ENCODE measurements at regions not wholly inside any gene's neighbourhood (a gene's known extent, or its start where the extent isn't known, plus 50 kb on each side); places are given as distances from the start of the nearest gene placed in this dataset.
"Not testable (repeated sequence)": the region's sequence is repeated elsewhere in the genome, so short reads cannot be mapped to it uniquely, and the experiment has no call there.

DNA sequence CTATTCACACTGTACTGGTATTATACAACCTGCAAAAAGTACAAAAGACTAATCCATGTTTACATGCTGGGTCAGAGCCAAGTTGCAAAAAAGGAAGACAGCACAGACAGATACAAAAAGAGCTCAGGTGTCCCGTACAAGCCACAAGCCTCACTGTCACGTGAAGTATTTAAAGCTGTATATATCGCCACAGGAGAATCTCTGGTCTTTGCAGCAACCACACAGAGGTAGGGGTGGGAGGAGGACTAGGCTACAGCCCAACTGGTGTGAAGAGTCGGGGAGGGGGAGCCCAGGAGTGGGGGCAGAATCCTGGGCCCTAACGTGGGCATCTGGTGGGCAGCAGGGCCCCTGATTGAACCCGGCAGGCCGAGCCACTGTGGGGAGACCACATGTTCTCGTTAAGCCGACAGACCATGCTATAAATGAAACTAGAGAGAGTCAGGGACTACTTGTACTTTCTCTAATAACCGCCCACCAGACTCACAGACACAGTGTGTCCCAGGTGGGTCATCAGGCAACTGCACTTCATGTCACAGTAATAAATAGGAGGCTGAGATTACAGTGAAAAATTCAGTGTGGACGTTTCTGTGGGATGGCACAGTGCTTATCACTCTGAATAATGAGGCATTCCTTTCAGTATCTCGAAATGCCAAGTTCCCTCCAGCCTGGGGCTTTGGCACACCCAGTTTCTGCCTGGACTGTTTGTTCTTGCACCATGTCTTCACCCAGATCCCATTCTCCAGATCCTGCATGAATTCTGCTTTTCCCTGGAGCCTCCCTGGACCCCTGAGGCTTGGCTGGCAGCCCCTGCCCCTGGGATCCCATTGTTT is 79.3 kb upstream of the SH3PXD2B start:
- H3K27ac ChIP-seq (ENCODE audit: low read depth, low read length) = no peak overlapping the region
- H3K9ac ChIP-seq (ENCODE audit: low read depth, low read length) = no peak overlapping the region
- H3K4me3 ChIP-seq (ENCODE audit: low read length) = no peak overlapping the region
- H3K27me3 ChIP-seq (ENCODE audit: insufficient read depth, low read length) = no peaks in the 10 kb centered on the region
- WGBS = 90% methylated on average over 12 of the region's 12 CpGs
- 0 out of 2 replicates have a peak, but pooled peaks cover 4% of the 10 kb centered on the region for H3K9me3 ChIP-seq (ENCODE audit: insufficient read depth, low read depth, low read length)
- no peaks in the 10 kb centered on the region for H3K4me1 ChIP-seq (ENCODE audit: insufficient read depth, low read length)
- no peaks in the 10 kb centered on the region for H3K36me3 ChIP-seq (ENCODE audit: insufficient read depth, low read length)

DNA sequence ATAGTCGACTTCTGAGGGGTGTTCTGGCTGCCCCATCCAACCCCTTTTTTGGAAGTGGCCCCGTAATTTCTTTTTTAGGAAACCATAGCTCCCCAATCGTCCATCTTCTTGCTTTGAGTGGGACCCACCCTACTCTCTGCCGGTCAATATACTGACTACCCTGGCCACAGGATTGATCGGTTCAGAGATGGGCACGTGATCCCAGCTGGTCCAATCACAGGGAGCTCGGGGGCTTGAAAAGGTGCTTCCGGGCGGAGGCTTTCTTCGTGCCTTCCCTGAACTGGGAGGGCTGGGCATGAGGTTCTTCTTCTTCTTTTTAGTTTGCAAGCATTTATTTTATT is 78.7 kb upstream of the SH3PXD2B start:
- H3K27ac ChIP-seq (ENCODE audit: low read depth, low read length) = no peak overlapping the region
- H3K4me1 ChIP-seq (ENCODE audit: insufficient read depth, low read length) = no peaks in the 10 kb centered on the region
- 0 out of 2 replicates have a peak, but pooled peaks cover 4% of the 10 kb centered on the region for H3K9me3 ChIP-seq (ENCODE audit: insufficient read depth, low read depth, low read length)
- H3K27me3 ChIP-seq (ENCODE audit: insufficient read depth, low read length) = no peaks in the 10 kb centered on the region
- H3K4me3 ChIP-seq (ENCODE audit: low read length) = no peak overlapping the region
- no peaks in the 10 kb centered on the region for H3K36me3 ChIP-seq (ENCODE audit: insufficient read depth, low read length)
- no peak overlapping the region for H3K9ac ChIP-seq (ENCODE audit: low read depth, low read length)
- 86% methylated on average over 10 of the region's 10 CpGs for WGBS

- H3K4me3 ChIP-seq (ENCODE audit: low read length); H3K27me3 ChIP-seq (ENCODE audit: insufficient read depth, low read length); H3K4me1 ChIP-seq (ENCODE audit: insufficient read depth, low read length); H3K27ac ChIP-seq (ENCODE audit: low read depth, low read length); H3K9me3 ChIP-seq (ENCODE audit: insufficient read depth, low read depth, low read length); H3K36me3 ChIP-seq (ENCODE audit: insufficient read depth, low read length); H3K9ac ChIP-seq (ENCODE audit: low read depth, low read length): not testable (repeated sequence)
- WGBS = 87% methylated on average over 7 of the region's 8 CpGs
These were observed 78.1 kb upstream of the SH3PXD2B start for GRCh38 chr5:172532439-172532838.

DNA sequence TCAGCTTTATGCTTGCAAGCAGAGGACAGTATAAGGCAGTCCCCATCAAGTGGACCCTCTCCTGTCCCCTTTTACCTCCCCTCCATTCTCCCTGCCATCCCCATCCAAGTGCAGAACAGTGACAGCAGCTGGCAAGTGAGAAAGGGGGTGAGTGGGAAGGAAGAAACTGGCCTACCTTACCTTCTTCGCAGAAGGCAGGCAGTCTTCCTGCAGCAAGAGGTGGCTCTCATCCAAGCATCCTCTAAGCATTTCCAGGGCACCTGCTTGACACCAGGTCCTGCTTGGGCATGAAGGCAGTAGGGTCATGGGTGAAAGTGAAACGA is 77.3 kb upstream of the SH3PXD2B start:
- H3K9me3 ChIP-seq (ENCODE audit: insufficient read depth, low read depth, low read length) = no peaks in the 10 kb centered on the region
- H3K9ac ChIP-seq (ENCODE audit: low read depth, low read length) = no peak overlapping the region
- WGBS = 85% methylated on average over 2 of the region's 2 CpGs
- no peak overlapping the region for H3K27ac ChIP-seq (ENCODE audit: low read depth, low read length)
- no peak overlapping the region for H3K4me3 ChIP-seq (ENCODE audit: low read length)
- no peaks in the 10 kb centered on the region for H3K4me1 ChIP-seq (ENCODE audit: insufficient read depth, low read length)
- no peaks in the 10 kb centered on the region for H3K36me3 ChIP-seq (ENCODE audit: insufficient read depth, low read length)
- no peaks in the 10 kb centered on the region for H3K27me3 ChIP-seq (ENCODE audit: insufficient read depth, low read length)

- no peaks in the 10 kb centered on the region for H3K27me3 ChIP-seq (ENCODE audit: insufficient read depth, low read length)
These were observed 76.8 kb upstream of the SH3PXD2B start for GRCh38 chr5:172530878-172531703.

GRCh38 chr5:172530406-172530805 is 76.1 kb upstream of the SH3PXD2B start:
- H3K9ac ChIP-seq (ENCODE audit: low read depth, low read length) = no peak overlapping the region
- no peaks in the 10 kb centered on the region for H3K36me3 ChIP-seq (ENCODE audit: insufficient read depth, low read length)
- H3K9me3 ChIP-seq (ENCODE audit: insufficient read depth, low read depth, low read length) = no peaks in the 10 kb centered on the region
- no peaks in the 10 kb centered on the region for H3K27me3 ChIP-seq (ENCODE audit: insufficient read depth, low read length)
- H3K27ac ChIP-seq (ENCODE audit: low read depth, low read length) = no peak overlapping the region
- 95% methylated on average over 8 of the region's 8 CpGs for WGBS
- no peak overlapping the region for H3K4me3 ChIP-seq (ENCODE audit: low read length)
- H3K4me1 ChIP-seq (ENCODE audit: insufficient read depth, low read length) = no peaks in the 10 kb centered on the region

More at GRCh38 chr5:172530878-172531703, 76.8 kb upstream of the SH3PXD2B start:
- 93% methylated on average over 13 of the region's 13 CpGs for WGBS
- Histone ChIP-seq H3K36me3 (ENCODE audit: insufficient read depth, low read length) (no peaks in the 10 kb centered on the region), H3K4me1 (ENCODE audit: insufficient read depth, low read length) (no peaks in the 10 kb centered on the region), H3K4me3 (ENCODE audit: low read length) (no peak overlapping the region), H3K9ac (ENCODE audit: low read depth, low read length) (no peak overlapping the region), H3K27ac (ENCODE audit: low read depth, low read length) (no peak overlapping the region), H3K9me3 (ENCODE audit: insufficient read depth, low read depth, low read length) (no peaks in the 10 kb centered on the region)

- Histone ChIP-seq H3K9me3 (ENCODE audit: insufficient read depth, low read depth, low read length) (no peaks in the 10 kb centered on the region), H3K27me3 (ENCODE audit: insufficient read depth, low read length) (no peaks in the 10 kb centered on the region), H3K36me3 (ENCODE audit: insufficient read depth, low read length) (no peaks in the 10 kb centered on the region), H3K4me3 (ENCODE audit: low read length) (no peak overlapping the region), H3K9ac (ENCODE audit: low read depth, low read length) (no peak overlapping the region), H3K27ac (ENCODE audit: low read depth, low read length) (no peak overlapping the region), H3K4me1 (ENCODE audit: insufficient read depth, low read length) (no peaks in the 10 kb centered on the region)
- WGBS = 81% methylated on average over 3 of the region's 3 CpGs
These were observed 75.6 kb upstream of the SH3PXD2B start for GRCh38 chr5:172529896-172530295.

- H3K27ac ChIP-seq (ENCODE audit: low read depth, low read length) = no peak overlapping the region
- H3K4me1 ChIP-seq (ENCODE audit: insufficient read depth, low read length) = no peaks in the 10 kb centered on the region
- no peaks in the 10 kb centered on the region for H3K27me3 ChIP-seq (ENCODE audit: insufficient read depth, low read length)
- H3K9ac ChIP-seq (ENCODE audit: low read depth, low read length) = no peak overlapping the region
- WGBS = 81% methylated on average over 3 of the region's 3 CpGs
- H3K4me3 ChIP-seq (ENCODE audit: low read length) = no peak overlapping the region
- H3K36me3 ChIP-seq (ENCODE audit: insufficient read depth, low read length) = no peaks in the 10 kb centered on the region
- H3K9me3 ChIP-seq (ENCODE audit: insufficient read depth, low read depth, low read length) = no peaks in the 10 kb centered on the region
These were observed 74.1 kb upstream of the SH3PXD2B start for GRCh38 chr5:172528440-172528839.

GRCh38 chr5:172527559-172527958 is 73.2 kb upstream of the SH3PXD2B start:
- no peak overlapping the region for H3K27ac ChIP-seq (ENCODE audit: low read depth, low read length)
- no peaks in the 10 kb centered on the region for H3K4me1 ChIP-seq (ENCODE audit: insufficient read depth, low read length)
- H3K9ac ChIP-seq (ENCODE audit: low read depth, low read length) = no peak overlapping the region
- H3K36me3 ChIP-seq (ENCODE audit: insufficient read depth, low read length) = no peaks in the 10 kb centered on the region
- H3K4me3 ChIP-seq (ENCODE audit: low read length) = no peak overlapping the region
- WGBS = 97% methylated on average over 4 of the region's 4 CpGs
- no peaks in the 10 kb centered on the region for H3K27me3 ChIP-seq (ENCODE audit: insufficient read depth, low read length)
- H3K9me3 ChIP-seq (ENCODE audit: insufficient read depth, low read depth, low read length) = no peaks in the 10 kb centered on the region

DNA sequence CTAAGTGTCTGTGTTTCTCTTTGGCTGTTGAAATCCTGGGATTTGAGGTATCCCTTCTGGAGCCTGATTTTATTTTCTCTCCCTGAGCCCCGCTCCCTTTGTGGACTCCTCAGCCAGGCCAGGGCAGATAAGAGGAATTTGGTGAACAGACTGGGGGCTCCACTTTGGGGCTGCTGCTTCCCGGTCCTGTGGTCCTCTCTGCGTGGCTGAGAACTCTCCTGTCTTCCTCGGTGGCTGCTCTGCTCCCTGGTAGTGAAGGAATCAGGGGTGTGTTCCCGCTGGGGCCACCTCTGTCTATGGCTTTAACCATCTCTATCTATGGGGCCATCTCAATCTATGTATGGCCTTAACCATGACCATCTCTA is 71.7 kb upstream of the SH3PXD2B start:
- Histone ChIP-seq H3K9me3 (ENCODE audit: insufficient read depth, low read depth, low read length) (peaks cover 7% of the 10 kb centered on the region), H3K36me3 (ENCODE audit: insufficient read depth, low read length) (no peaks in the 10 kb centered on the region), H3K27ac (ENCODE audit: low read depth, low read length) (no peak overlapping the region), H3K4me3 (ENCODE audit: low read length) (no peak overlapping the region), H3K4me1 (ENCODE audit: insufficient read depth, low read length) (no peaks in the 10 kb centered on the region), H3K27me3 (ENCODE audit: insufficient read depth, low read length) (no peaks in the 10 kb centered on the region), H3K9ac (ENCODE audit: low read depth, low read length) (no peak overlapping the region)
- 75% methylated on average over 5 of the region's 5 CpGs for WGBS

DNA sequence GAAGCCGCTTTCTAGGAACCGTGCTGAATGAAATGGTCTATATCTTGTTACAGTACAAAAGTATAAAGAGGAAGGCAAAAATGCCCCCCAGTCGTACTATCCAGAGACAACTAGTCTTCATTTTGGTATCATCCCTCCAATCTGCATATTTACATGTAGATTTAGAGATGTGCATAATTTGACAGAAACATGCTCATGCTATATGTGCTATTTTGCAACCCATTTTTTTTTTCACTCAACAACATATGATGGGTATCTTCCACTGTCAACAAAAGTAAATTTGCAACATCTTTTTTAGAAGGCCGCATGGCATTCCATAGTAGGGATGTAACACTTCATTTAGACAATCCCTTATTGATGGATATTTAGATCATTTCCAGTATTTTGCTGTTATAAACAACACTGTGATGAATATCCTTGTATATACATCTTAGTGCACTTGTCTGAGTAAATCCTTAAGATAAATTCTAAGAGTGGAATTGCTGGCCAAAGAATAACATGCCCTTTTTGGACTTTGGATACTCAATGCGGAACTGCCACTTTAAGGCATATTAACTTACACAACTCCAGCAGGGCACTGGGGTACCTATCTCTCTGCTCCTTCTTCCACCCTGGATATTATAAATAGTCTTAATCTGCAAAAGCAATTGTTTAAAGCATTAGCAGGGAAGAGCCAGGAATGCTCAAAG is 71.1 kb upstream of the SH3PXD2B start:
- H3K9ac ChIP-seq (ENCODE audit: low read depth, low read length) = no peak overlapping the region
- no peaks in the 10 kb centered on the region for H3K36me3 ChIP-seq (ENCODE audit: insufficient read depth, low read length)
- no peaks in the 10 kb centered on the region for H3K4me1 ChIP-seq (ENCODE audit: insufficient read depth, low read length)
- peaks cover 9% of the 10 kb centered on the region for H3K9me3 ChIP-seq (ENCODE audit: insufficient read depth, low read depth, low read length)
- H3K27me3 ChIP-seq (ENCODE audit: insufficient read depth, low read length) = no peaks in the 10 kb centered on the region
- no peak overlapping the region for H3K27ac ChIP-seq (ENCODE audit: low read depth, low read length)
- no peak overlapping the region for H3K4me3 ChIP-seq (ENCODE audit: low read length)
- WGBS = over 99% methylated on average over 5 of the region's 5 CpGs
